Activated T-cell treated with anti-CD3 and anti-CD28 coated beads for 48 hours (primary cell): ENCODE measurements at regions not wholly inside any gene's neighbourhood (a gene's known extent, or its start where the extent isn't known, plus 50 kb on each side); places are given as distances from the start of the nearest gene placed in this dataset.

ENCODE experiments used
- DNase-seq: peaks from one replicate; pipeline ENCODE4 v3.0.0-alpha.2; 2020; ENCODE audit warnings: low read depth

DNA sequence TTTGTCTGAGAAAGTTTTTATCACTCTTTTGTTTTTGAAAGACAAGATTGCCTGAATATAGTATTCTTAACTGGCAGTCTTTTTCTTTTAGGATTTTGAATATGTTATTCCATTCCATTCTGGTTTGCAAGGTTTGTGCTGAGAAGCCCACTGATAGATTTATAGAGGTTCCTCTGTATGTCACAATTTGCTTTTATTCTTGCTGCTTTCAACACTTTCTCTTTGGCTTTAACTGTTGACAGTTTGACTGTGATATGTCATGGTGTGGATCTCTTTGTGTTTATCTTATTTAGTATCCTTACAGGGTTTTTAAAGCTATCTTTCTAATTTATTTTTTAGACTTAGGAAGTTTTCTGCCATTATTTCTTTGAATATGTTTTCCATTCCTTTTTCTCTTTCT, 331.2 kb upstream of the ATP11B start:
- no peak for DNase-seq

DNA sequence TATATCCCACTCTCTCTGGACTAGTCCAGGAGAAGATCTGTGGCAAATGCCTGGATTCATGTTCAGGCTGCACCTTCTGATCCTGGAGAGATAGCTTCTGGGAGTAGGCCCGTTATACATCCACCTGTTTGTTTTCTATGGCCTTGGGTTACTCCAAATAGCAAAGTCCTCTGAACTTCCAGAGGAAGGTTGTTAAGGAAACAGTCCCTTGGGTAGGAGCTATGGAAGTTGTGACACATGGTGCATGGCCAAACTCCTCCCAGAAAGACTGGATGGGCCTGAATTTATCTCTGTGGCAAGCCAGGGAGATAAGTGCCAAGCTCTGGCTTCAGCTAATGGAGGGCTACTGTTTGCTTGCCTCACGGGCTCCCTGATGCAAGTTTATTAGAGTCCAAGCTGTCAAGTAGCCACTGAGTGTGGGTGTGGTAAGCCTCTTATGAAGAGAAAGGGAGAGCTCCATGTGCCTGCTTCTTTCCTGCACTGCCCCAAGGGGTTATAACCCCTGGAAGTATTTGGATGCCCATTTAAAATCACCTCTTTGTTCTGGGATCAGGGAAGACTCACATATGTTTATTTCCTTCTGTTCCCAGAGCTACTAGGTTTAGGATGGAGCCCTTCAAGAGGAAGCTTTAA, 328.7 kb upstream of the ATP11B start:
- no peak for DNase-seq

DNA sequence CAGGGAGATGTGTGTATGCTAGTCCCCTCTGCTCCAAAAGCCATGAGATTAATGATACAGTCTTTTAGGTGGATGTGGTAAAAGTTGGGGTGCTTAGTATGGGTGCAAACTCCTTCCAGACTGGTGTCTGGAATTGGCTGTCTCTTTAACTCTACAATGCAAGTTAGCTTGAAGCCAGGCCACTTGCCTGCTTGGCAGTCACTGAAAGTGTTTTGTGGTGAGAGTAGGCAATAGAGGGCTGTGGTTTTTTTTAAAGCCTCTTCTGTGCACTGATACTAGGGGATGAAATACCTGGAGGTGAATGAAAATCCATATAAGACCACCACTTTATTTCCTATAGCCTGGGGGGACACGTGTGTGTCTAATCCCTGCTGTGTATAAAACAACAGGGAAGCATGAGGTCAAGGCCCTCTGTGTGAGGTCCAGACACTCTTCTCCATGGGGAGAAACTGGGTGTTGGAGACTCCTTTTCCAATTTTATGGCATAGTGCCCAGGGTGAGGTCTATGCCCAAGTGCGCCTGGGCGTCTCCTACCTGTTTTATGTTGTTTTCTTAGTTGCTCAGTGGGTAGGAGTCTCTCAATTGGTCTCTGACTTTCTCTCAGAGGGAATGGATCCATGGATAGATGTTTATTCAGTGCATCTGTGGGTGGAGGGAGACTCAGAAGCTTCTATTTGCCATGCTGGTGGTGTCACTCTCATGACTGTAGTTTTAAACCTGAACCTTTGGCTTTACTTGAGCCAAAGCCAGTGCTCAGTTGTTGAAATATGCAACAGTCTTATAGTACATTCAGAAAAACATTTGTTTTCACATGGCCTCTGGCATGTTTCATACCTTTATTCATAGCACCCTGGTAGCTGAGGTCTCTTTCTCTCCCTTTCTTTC, 327.8 kb upstream of the ATP11B start:
- no peak for DNase-seq

DNA sequence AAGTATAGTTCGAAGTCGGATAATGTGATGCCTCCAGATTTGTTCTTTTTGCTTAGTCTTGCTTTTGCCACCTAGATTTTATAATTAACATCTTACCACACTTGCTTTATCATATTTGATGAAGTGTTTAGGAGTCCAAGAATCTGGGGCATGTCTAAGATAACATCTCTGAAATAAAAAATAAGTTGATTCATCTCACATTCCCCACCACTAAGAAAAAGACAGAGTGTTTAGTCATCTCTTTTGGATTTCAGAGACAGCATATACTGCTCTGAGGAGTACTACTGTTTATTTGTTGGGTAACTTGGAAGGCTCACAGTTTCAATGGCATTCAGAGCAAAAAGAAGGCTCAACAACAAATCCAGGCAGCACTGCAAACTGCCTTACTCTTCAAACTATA, 324.2 kb upstream of the ATP11B start:
- no peak for DNase-seq

DNA sequence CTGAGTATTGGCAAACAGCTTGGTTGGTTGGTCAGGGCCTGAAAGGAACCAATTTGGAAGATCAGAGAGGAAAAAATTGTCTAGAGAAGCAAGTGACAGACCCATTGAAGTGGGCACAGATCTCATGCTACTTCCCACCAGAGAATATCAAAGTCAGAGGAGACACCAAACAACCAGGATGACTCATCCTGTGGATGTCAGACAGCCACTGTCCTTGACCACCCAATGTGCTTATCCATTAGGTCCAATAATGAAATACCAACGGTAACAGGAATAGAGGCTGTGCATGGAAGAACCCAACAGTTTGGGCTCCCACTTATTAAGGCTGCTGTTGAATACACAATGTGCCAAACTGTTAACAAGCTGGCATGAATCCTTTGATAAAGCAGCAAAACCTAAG, 323.1 kb upstream of the ATP11B start:
- DNase-seq = no peak

DNA sequence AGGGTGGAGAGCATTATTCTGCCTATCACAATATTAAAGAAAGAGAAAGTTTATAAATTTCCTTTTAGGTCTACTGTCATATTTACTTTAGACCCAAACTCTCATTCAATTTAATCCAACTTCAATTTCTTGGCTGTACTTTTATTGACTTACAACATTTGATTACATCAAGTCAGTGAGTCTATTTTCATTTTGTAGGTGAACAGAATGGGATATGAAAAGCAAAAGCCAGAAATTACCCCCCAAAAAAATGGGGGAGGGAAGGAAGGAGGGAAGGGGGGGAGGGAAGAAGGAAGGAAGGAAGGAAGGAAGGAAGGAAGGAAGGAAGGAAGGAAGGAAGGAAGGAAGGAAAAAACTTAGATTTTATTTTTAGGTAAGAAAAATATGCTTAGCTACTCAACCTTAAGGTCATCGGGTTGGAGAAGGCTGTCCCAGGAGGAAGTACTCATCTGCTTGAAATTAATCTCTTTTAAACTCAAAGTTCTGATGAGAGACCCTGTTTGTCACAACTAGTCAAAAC, 320.1 kb upstream of the ATP11B start:
- DNase-seq = no peak

DNA sequence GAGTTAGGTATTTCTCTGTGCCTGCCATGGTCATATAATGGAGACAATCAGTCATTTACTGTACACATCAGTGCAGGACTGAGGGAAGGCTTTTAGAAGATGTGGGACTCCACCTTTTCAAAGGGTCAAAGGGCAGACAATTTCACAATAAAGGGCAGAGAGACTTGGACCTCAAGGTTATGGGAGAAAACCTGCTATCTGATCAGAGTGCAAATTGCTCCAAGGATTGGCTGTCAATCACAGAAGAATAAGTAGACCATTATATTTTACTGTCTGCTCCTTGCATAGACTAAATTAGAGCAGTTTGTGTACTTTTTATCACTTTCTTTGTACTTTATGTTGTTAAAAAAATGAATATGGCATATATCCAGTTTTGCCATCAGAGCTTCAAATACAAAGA, 314.9 kb upstream of the ATP11B start:
- DNase-seq = no peak

DNA sequence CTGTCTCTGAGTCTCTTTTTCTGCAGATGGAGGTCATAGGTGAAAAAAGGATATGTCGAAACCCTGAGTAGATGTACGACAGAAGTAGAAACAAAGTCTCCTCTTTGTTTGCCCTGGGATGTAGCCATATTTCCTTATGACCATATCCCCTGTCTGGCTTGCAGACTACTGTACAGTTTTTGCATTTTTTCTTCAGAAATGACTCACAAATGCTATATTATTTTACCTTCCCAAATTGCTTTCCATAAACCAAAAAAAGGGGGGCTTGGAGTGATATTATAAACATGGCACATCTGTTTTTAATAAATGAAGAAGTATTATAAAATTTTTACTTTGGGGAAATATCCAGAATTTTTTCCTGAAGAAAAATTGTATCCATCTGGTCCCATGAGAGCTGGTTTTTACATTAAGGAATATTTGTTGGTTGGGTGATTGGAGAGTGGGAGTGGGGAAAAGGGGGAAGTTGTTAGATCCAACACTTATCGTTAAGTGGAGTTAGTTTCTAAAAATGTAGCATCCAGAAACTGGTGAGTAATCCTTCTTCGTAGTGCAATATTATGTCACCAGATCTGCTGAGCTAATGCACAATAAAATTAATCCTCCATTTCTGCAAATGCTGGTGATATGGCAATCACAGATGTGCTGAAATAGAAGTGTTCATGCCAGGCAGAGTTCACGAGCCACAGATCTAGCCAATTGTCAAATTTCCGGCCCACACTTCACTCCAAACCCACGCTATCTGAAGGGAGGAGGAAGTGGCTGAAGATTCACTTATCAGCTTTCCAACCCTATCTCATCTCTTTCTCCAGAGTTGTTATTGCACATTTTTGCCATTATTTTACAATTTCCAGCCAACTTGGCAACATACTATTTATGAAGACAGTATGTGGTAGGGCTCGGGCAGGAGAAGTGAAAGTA, 313.6 kb upstream of the ATP11B start:
- DNase-seq = no peak

DNA sequence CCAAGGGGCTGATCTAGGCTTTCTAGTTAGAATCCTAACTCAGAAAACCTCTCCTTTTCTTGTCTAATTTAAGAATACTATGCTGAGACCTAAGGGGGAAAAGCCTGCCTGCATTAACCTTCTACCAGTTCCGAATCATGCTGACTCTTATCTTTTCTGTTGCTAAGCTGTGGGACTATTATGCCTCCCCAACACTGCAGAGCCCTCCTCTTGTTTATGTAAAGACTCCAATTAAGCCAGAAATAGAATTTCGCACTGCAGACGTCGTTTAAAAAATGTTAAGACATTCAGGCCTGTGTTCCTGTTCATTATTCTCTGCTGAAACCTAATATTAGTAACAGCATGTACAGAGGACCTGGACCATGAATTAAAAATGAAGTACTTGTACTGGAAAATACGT, 310.6 kb upstream of the ATP11B start:
- no peak for DNase-seq

DNA sequence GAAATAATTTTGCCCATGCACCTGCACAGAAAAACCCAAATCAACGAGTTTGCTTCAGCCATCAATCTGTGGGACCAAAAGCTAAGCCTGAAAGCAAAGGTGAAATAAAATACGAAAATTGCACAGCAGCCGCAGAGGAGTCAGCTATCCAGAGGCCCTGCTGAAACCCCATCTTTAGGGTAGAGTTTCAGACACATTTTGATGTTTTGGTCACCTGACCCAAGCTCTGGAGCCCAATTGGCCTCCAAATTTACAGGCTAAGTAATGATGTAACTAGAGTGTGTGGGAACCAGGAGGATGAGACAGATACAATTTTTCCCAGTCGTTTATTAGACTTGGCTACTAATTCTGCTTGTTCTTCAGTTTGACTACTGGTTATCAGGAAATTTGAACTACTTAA, 308.6 kb upstream of the ATP11B start:
- DNase-seq = no peak

DNA sequence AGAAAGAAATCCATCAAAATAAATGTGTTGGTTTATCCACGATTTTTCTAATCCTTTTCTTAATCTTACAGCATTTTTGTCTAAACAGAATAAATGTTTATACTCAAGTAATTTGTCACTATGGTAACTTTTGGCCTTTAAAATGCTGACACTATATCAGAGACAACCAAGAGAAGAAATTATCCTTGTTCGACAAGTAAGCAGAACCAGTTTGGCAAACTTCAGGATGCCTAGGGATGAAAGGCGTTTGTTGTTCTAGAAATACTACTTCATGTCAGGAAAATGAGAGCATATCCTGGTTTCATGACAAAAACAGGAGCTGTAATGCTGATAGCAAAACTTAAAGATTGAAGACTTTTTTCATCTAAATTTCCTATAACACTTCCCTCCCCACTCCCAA, 308.0 kb upstream of the ATP11B start:
- no peak for DNase-seq

DNA sequence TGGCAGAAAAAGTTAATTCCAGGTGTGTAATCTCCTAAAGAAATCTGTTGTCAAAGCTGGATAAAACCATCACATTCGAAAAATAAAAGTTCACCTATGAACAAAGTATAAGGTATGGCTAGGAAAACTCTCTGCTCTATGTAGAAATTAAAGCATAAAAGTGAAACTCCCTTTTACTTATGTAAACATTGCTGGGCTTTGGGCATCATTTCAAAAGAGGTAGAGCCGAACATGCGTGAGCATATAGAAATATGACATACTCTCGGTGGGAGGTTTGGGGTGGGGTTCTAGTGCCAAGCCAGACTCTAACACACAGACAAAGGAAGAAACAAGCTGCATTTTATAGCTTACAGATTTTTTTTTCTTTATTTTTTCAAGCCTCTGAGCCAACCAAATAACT, 306.8 kb upstream of the ATP11B start:
- DNase-seq = no peak

DNA sequence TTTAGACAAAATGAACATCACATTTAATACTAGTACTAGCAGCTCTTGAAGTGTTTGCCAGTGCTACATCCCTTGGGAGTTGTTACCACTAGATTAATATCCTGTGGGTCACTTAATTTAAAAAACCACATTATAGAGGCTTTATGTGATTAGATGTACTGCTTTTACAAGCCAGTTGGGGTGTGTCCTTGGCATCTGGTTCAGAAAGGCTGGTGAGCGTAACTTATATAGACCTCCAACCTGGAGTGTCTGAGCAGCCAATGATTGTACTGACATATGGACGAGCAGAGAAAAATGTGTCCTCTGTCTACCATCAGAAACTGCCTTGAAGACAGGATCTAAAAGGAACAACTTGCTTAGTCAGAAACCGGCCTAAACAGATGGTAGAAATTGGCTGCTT, 306.2 kb upstream of the ATP11B start:
- no peak for DNase-seq

DNA sequence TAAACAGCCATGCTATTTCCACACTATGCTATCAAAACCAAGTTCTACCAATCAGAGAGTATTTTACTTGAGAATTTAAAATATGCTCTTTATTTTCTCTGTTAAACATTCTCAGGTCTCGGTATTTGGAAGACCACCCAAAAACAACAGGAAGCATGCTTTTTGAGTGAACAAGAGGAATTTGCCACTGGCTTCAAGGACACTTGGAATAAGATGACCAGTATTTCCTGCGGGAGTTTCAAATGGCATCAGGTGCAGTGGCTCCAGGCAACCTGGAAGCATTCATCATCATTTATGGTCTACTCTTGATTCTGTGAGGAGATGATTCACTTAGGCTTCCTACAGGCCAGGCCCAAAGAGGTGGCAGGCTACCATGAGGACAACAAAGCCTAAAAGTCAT, 305.7 kb upstream of the ATP11B start:
- DNase-seq = no peak

DNA sequence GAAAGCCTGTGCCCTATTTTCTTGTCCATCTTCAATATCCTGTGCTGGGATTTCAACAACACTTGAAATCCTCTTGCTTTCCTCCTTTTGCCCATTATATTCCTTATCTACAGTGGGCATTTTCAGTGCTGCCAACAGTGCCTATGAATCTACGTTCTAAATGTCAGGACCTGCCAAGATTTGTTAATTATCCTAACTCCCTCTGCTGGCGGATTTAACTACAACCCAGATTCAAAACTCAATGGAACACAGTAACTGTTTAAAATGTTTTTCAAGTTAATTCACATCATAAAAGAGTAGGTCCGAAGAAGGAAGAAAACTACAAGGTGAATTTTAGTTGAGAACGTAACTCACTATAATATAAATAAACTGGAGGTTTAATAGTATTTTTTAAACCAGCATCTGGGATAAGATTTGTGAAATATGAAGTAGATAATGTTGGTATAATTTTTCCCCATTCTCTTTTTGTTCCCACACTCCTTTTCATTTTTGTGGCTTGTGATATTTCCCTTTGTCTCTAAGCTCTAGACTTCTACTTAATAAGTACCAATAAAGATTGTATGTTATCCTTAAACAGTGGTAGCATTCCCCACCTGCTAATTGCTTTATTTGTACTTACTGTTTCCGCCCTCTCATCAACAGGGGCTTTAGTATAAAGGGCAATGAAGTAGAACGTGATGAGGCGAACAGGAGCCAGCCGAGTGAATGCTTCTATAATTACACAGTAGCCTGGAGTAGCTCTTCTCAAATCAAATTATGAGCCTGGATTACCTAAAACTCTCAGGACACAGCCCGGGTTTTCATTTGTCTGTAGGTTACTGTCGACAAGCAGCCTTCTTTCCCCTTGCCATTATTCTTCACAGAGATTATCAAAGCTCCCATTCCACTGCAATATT, 302.5 kb upstream of the ATP11B start:
- DNase-seq = no peak

DNA sequence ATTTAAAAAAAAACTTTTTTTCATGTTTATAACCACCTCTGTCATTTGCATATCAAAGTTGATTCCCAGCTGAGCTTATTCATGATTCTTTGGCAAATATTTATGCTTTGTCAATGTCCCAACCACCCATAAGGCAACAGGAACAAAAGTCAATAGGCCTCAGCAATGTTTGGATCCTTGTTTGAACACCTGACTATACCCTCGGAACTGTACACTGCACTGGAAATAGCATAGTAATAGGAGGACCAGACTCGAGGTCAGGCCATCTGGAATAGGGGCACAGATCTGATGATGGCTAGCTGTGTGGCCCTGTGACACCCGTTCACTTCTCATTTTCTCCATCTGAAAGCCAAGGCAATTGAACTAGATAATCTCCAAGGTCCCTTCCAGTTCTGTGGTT, 301.7 kb upstream of the ATP11B start:
- no peak for DNase-seq

DNA sequence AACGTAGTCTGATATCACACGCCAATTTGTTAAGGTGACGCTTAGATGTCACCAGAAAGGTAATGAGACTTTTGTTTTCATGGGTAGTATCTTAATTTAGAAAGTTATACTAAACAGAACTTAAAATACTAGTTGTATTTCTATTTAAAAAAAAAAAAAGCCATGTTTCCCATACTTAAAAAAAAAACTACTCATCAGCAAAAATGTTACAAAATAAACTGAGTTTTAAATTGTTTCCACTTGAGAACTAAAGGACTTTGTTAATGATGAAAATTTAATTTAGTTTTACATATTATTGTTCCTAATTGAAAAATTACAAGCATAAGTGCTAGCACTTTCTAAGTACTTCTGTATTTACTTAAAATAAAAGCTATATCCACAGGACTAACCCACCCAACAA, 300.8 kb upstream of the ATP11B start:
- no peak for DNase-seq

DNA sequence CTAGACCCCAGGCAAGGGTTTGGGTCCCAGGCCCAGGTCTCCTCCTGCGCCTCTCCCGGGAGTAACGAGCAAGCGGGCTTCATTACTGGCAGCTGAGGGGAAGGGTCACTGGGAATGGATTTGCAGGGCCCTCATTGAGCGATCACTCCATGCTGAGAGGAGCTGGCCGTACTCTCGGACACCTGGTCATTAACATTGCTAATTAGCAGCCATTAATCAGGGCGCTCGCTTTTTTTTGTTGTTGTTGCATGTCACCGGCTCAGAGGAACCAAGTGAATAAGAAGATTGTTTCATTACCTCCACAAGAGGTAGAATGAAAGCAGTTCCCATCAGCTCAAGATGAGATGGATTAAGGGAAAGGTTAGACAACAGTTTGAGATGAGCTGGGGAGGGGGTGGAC, 293.0 kb upstream of the ATP11B start:
- DNase-seq = no peak

DNA sequence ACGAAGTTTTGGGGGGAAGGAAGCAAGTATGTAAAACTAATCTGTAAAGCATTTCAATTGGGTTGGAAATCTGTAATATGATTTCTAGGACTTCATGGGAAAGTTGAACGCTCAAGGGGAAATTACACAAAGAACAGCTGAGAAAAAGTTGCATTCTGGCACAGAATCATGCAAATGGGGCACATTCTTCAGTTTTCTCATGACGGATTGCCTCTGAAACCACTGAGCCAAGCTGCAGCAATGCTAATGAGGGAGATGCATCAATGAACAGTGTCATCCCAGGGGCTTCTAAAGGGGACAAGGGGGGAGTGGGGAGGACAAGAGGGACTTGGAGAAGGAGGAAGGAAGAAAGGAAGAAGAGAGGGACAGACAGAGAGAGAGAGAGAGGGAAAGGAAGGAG, 291.4 kb upstream of the ATP11B start:
- DNase-seq = no peak

DNA sequence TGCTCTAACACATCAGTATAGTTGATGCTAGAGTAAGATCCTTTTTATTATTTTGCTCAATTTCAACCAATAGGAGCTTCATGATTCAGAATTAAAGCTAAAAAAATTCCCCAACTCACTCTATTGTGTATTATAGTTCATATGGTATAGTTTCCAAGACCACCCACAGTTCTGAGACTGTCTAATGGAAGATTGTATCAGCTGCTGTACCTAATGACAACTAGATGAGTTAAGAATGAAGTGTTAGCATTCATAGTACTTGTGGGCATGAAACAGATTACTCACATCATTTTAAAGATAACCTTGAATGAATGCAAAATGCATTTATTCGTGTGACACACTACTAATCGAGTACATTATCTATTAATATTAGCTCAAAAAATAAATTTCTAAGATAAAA, 289.9 kb upstream of the ATP11B start:
- DNase-seq = no peak

DNA sequence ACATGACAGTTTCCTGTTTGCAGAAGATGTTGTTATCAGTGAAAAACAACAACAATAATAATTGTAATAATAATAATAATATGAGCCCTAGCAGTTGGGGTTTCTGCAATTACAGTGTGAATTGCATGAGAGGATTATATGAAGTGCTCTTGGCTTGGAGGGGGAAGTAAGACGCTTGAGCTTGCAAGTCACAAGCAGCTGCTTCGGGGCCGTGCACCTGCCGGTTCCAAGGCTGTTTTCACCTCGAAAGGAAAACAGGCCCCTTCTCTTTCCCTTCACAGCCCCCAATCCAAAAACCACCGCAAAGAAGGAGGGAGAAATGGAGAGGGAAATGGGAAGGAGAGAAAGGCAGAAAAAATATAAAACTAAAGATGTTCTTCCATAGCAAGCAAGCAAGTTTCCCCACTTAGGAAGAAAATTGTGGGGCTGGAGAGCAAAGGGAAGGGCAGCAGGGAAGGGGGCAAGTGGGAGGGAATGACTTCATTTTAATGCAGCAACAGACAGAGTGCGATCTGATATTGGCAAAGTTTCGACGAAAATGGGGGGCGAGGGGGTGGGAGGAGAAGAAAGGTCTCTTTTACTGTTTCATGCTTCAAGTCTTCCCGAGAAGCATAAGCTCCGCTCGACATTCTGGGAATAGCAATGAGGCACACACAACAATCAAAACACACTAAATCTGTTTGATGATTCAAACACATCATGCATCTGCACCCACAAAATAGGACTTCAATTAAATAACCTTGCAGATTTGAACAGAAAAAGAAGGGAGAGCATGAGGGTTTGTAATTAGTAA, 284.2 kb upstream of the ATP11B start:
- no peak for DNase-seq
